H9 (cell line): ENCODE measurements at regions not wholly inside any gene's neighbourhood (a gene's known extent, or its start where the extent isn't known, plus 50 kb on each side); places are given as distances from the start of the nearest gene placed in this dataset.

Source experiments
- DNase-seq: peaks from one replicate; pipeline ENCODE4 v3.0.0-alpha.2; 2017
- H2AFZ ChIP-seq: one replicate; pipeline ENCODE4 v1.6.1; 2013; ENCODE audit warnings: mild to moderate bottlenecking, low read length, control low read depth, moderate library complexity
- H2AK5ac ChIP-seq: 2 replicates; pipeline ENCODE4 v1.6.1; 2013; ENCODE audit warnings: low read length, control low read depth, mixed read lengths; ENCODE audit not compliant: insufficient read length
- H2BK120ac ChIP-seq: one replicate; pipeline ENCODE4 v1.6.1; 2013; ENCODE audit warnings: low read depth, mild to moderate bottlenecking, low read length, control low read depth, inconsistent platforms; ENCODE audit not compliant: poor library complexity, severe bottlenecking
- H2BK12ac ChIP-seq: 2 replicates; pipeline ENCODE4 v1.6.1; 2013; ENCODE audit warnings: low read length, control low read depth, mixed read lengths, low read depth; ENCODE audit not compliant: insufficient read length
- H2BK15ac ChIP-seq: 2 replicates; pipeline ENCODE4 v1.6.1; 2013; ENCODE audit warnings: low read depth, low read length, control low read depth
- H2BK20ac ChIP-seq: one replicate; pipeline ENCODE4 v1.6.1; 2013; ENCODE audit warnings: low read depth, mild to moderate bottlenecking, low read length, control low read depth, inconsistent platforms; ENCODE audit not compliant: poor library complexity, severe bottlenecking
- H2BK5ac ChIP-seq: 2 replicates; pipeline ENCODE4 v1.6.1; 2013; ENCODE audit warnings: low read length, control low read depth, mixed read lengths; ENCODE audit not compliant: insufficient read length
- H3K14ac ChIP-seq: 2 replicates; pipeline ENCODE4 v1.6.1; 2013; ENCODE audit warnings: low read length, control low read depth; ENCODE audit not compliant: insufficient read depth
- H3K18ac ChIP-seq: 2 replicates; pipeline ENCODE4 v1.6.1; 2013; ENCODE audit warnings: low read depth, mild to moderate bottlenecking, mixed read lengths, low read length, control low read depth; ENCODE audit not compliant: insufficient read length
- H3K23ac ChIP-seq: 2 replicates; pipeline ENCODE4 v1.6.1; 2013; ENCODE audit warnings: low read length, control low read depth, mixed read lengths, low read depth; ENCODE audit not compliant: insufficient read length
- H3K23me2 ChIP-seq: 2 replicates; pipeline ENCODE4 v1.6.1; 2013; ENCODE audit warnings: low read depth, mild to moderate bottlenecking, mixed read lengths, low read length, control low read depth; ENCODE audit not compliant: insufficient read length, poor library complexity, severe bottlenecking
- H3K27ac ChIP-seq: 2 replicates; pipeline ENCODE4 v1.5.1; 2013; ENCODE audit warnings: low read length, control low read depth, mixed read lengths, low read depth; ENCODE audit not compliant: insufficient read length
- H3K27me3 ChIP-seq: 2 replicates; pipeline ENCODE4 v1.6.1; 2013; ENCODE audit warnings: low read length, control low read depth, inconsistent platforms; ENCODE audit not compliant: insufficient read depth
- H3K4ac ChIP-seq: 2 replicates; pipeline ENCODE4 v1.6.1; 2013; ENCODE audit warnings: low read depth, mild to moderate bottlenecking, control low read depth, inconsistent platforms, low read length, moderate library complexity
- H3K4me1 ChIP-seq: 2 replicates; pipeline ENCODE4 v1.6.1; 2013; ENCODE audit warnings: low read length, control low read depth, inconsistent platforms; ENCODE audit not compliant: insufficient read depth
- H3K4me2 ChIP-seq: 2 replicates; pipeline ENCODE4 v1.6.1; 2013; ENCODE audit warnings: low read length, control low read depth, mixed read lengths; ENCODE audit not compliant: insufficient read length, insufficient read depth
- H3K56ac ChIP-seq: 2 replicates; pipeline ENCODE4 v1.6.1; 2013; ENCODE audit warnings: low read depth, mild to moderate bottlenecking, mixed read lengths, low read length, control low read depth; ENCODE audit not compliant: insufficient read length
- H3K79me1 ChIP-seq: 2 replicates; pipeline ENCODE4 v1.6.1; 2013; ENCODE audit warnings: low read depth, mild to moderate bottlenecking, moderate library complexity, low read length, control low read depth, inconsistent platforms; ENCODE audit not compliant: insufficient read depth, poor library complexity, severe bottlenecking
- H3K79me2 ChIP-seq: 2 replicates; pipeline ENCODE4 v1.6.1; 2013; ENCODE audit warnings: low read length, control low read depth, inconsistent platforms; ENCODE audit not compliant: insufficient read depth
- H3K9ac ChIP-seq: 2 replicates; pipeline ENCODE4 v1.6.1; 2013; ENCODE audit warnings: low read length, control low read depth, mixed read lengths; ENCODE audit not compliant: insufficient read length; ENCODE audit errors: extremely low read depth
- H3K9me3 ChIP-seq: one replicate; pipeline ENCODE4 v1.6.1; 2013; ENCODE audit warnings: low read depth, low read length, inconsistent platforms; ENCODE audit not compliant: control insufficient read depth
- H3T11ph ChIP-seq: one replicate; pipeline ENCODE4 v1.6.1; 2013; ENCODE audit warnings: mild to moderate bottlenecking, low read length, control low read depth, inconsistent platforms
- H4K20me1 ChIP-seq: one replicate; pipeline ENCODE4 v1.6.1; 2013; ENCODE audit not compliant: control insufficient read depth, insufficient read length, insufficient read depth
- H4K5ac ChIP-seq: 2 replicates; pipeline ENCODE4 v1.6.1; 2013; ENCODE audit warnings: low read depth, mild to moderate bottlenecking, mixed read lengths, low read length, control low read depth; ENCODE audit not compliant: insufficient read length
- H4K8ac ChIP-seq: replicated peaks from 2 replicates; pipeline ENCODE4 v1.6.1; 2013; ENCODE audit warnings: low read length, control low read depth, mixed read lengths, low read depth; ENCODE audit not compliant: insufficient read length
- H4K91ac ChIP-seq: 2 replicates; pipeline ENCODE4 v1.6.1; 2013; ENCODE audit warnings: low read depth, mild to moderate bottlenecking, moderate library complexity, mixed read lengths, low read length, control low read depth; ENCODE audit not compliant: insufficient read length
- H3K27ac Mint-ChIP-seq, 3 experiments: 2 replicates in 2 of 3; 3 replicates in 1 of 3; pipeline ENCODE4 v1.8.0; 2020 to 2021; ENCODE audit warnings: mixed read lengths in 3 of 3, mild to moderate bottlenecking in 1 of 3, moderate library complexity in 1 of 3
- H3K27me3 Mint-ChIP-seq: 2 replicates; pipeline ENCODE4 v1.8.0; 2021; ENCODE audit warnings: low read depth, mild to moderate bottlenecking, moderate library complexity, mixed read lengths
- H3K36me3 Mint-ChIP-seq, 3 experiments: 2 replicates in 2 of 3; 3 replicates in 1 of 3; pipeline ENCODE4 v1.8.0; 2020 to 2021; ENCODE audit warnings: low read depth in 3 of 3, mixed read lengths in 3 of 3; ENCODE audit not compliant: insufficient read depth in 1 of 3
- H3K4me1 Mint-ChIP-seq, 2 experiments: 2 replicates each; pipeline ENCODE4 v1.8.0; 2020; ENCODE audit warnings: mixed read lengths in 2 of 2
- H3K4me3 Mint-ChIP-seq, 2 experiments: 2 replicates in 1 of 2; 3 replicates in 1 of 2; pipeline ENCODE4 v1.8.0; 2020 to 2021; ENCODE audit warnings: mild to moderate bottlenecking in 2 of 2, mixed read lengths in 2 of 2, moderate library complexity in 1 of 2
- H3K9me3 Mint-ChIP-seq, 2 experiments: 2 replicates in 1 of 2; 3 replicates in 1 of 2; pipeline ENCODE4 v1.8.0; 2020; ENCODE audit warnings: mild to moderate bottlenecking in 2 of 2, mixed read lengths in 2 of 2, moderate library complexity in 1 of 2
- WGBS: extraction: QIAGEN DNeasy Blood & Tissue Kit; methylation state at CpG from one replicate; pipeline ENCODE4 v1.1.7; 2013; ENCODE audit warnings: missing lambda C conversion rate, low lambda C conversion rate, mixed read lengths; ENCODE audit not compliant: insufficient read length; ENCODE audit errors: extremely low coverage; 5-methylcytosine and 5-hydroxymethylcytosine counted together
- TF ChIP-seq, protein P1 (sequence below): fragments of 200-600 bp; sonication (generic); conservative IDR thresholded peaks from 3 replicates; pipeline ENCODE4 v1.8.0; 2021; ENCODE audit warnings: antibody characterized with exemption, mild to moderate bottlenecking

DNA sequence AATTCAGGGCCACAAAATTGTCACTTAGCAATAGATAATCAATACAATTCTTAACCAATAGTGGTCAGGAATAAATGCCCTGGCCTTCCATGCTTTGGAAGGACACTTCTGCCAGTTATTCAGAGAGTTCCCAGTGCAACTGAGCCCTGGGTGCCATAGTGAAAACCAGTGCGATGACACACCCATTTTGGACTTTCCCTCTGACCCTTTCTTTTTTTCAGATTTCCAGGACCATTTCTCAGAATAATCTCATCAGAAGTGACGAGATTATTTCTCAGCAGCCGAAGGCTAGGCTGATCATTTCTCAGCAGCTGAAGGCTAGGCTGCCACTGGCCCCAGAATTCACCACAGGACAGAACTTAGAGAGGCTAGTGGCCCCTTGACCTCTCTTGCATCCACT lies 106.6 kb upstream of the MYCN start:
- H3K4me2 ChIP-seq, result no peak overlapping the region
- H3K9me3 Mint-ChIP-seq, result peaks cover 0 to 2% of the 10 kb centered on the region in 2 experiments; a peak in 2 of 5 replicates
- H3K14ac ChIP-seq, result no peak overlapping the region
- H4K20me1 ChIP-seq, result no peaks in the 10 kb centered on the region
- H4K8ac ChIP-seq, result no peak overlapping the region
- H2BK120ac ChIP-seq, result no peak overlapping the region
- no peaks in the 10 kb centered on the region for H3K4me1 ChIP-seq
- H3K23ac ChIP-seq, result no peak overlapping the region
- no peak overlapping the region for H2BK20ac ChIP-seq
- H2BK5ac ChIP-seq, result no peak overlapping the region
- no peak overlapping the region; a peak in 1 of 7 replicates for H3K27ac Mint-ChIP-seq
- no peak overlapping the region for H2AK5ac ChIP-seq
- H2AFZ ChIP-seq, result no peak overlapping the region
- H3T11ph ChIP-seq, result no peak overlapping the region
- no peaks in the 10 kb centered on the region for H3K9me3 ChIP-seq
- H3K27me3 ChIP-seq, result no peaks in the 10 kb centered on the region
- H2BK12ac ChIP-seq, result no peak overlapping the region
- H4K91ac ChIP-seq, result no peak overlapping the region
- no CpG with 5 or more reads among the region's 3 CpGs for WGBS
- no peak overlapping the region for H3K9ac ChIP-seq
- no peak overlapping the region for H4K5ac ChIP-seq
- no peaks in the 10 kb centered on the region for H3K23me2 ChIP-seq
- H3K36me3 Mint-ChIP-seq, result no peaks in the 10 kb centered on the region; a peak in 1 of 7 replicates
- H3K27ac ChIP-seq, result no peak overlapping the region
- H3K79me2 ChIP-seq, result no peaks in the 10 kb centered on the region
- no peak overlapping the region for H3K56ac ChIP-seq
- no peak overlapping the region for H3K4ac ChIP-seq
- TF ChIP-seq, protein P1, sequence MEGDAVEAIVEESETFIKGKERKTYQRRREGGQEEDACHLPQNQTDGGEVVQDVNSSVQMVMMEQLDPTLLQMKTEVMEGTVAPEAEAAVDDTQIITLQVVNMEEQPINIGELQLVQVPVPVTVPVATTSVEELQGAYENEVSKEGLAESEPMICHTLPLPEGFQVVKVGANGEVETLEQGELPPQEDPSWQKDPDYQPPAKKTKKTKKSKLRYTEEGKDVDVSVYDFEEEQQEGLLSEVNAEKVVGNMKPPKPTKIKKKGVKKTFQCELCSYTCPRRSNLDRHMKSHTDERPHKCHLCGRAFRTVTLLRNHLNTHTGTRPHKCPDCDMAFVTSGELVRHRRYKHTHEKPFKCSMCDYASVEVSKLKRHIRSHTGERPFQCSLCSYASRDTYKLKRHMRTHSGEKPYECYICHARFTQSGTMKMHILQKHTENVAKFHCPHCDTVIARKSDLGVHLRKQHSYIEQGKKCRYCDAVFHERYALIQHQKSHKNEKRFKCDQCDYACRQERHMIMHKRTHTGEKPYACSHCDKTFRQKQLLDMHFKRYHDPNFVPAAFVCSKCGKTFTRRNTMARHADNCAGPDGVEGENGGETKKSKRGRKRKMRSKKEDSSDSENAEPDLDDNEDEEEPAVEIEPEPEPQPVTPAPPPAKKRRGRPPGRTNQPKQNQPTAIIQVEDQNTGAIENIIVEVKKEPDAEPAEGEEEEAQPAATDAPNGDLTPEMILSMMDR, result no peak
- no peaks in the 10 kb centered on the region for H3K79me1 ChIP-seq
- no peak for DNase-seq
- H3K4me1 Mint-ChIP-seq, result no peaks in the 10 kb centered on the region
- H3K27me3 Mint-ChIP-seq, result peaks cover 2% of the 10 kb centered on the region; the same call in 1 of the 2 replicates
- H3K4me3 Mint-ChIP-seq, result no peak overlapping the region
- no peak overlapping the region for H2BK15ac ChIP-seq
- no peak overlapping the region for H3K18ac ChIP-seq
